Prostate gland (tissue), 2 donors: ENCODE measurements at regions not wholly inside any gene's neighbourhood (a gene's known extent, or its start where the extent isn't known, plus 50 kb on each side); places are given as distances from the start of the nearest gene placed in this dataset.

Experiments used
- DNase-seq: peaks from one replicate; pipeline ENCODE4 v3.0.0-alpha.2; 2019; ENCODE audit warnings: low spot score
- H3K27ac ChIP-seq, 2 donors: fragments of 200-600 bp; sonication (generic); 2 replicates each; pipeline ENCODE4 v1.5.1; 2017 to 2019
- H3K27me3 ChIP-seq: fragments of 200-600 bp; sonication (generic); replicated peaks from 2 replicates; pipeline ENCODE4 v1.5.1; 2019; ENCODE audit not compliant: insufficient read depth
- H3K36me3 ChIP-seq, 2 donors: fragments of 200-600 bp; sonication (generic); 1 replicate in 1 of 2; 2 replicates in 1 of 2; pipeline versions ENCODE4 v1.5.1 to v1.8.1; 2017 to 2019
- H3K4me1 ChIP-seq: fragments of 200-600 bp; sonication (generic); replicated peaks from 2 replicates; pipeline ENCODE4 v1.5.1; 2019
- H3K4me3 ChIP-seq, 2 donors: fragments of 200-600 bp; sonication (generic); 2 replicates each; pipeline ENCODE4 v1.5.1; 2017 to 2019
- H3K9me3 ChIP-seq: fragments of 200-600 bp; sonication (generic); 2 replicates; pipeline ENCODE4 v1.5.1; 2017
- CTCF ChIP-seq, 4 experiments: fragments of 200-600 bp in 2 of 4; fragments of 450-650 bp in 2 of 4; sonication (generic) in 2 of 4; IDR thresholded peaks; 1 replicate in 3 of 4; 2 replicates in 1 of 4; pipeline ENCODE4 v1.5.1; 2016 to 2019; ENCODE audit warnings: antibody characterized with exemption in 4 of 4, mild to moderate bottlenecking in 2 of 4, moderate library complexity in 2 of 4
- POLR2A ChIP-seq: fragments of 450-650 bp; IDR thresholded peaks from one replicate; pipeline ENCODE4 v1.6.1; 2016; ENCODE audit warnings: antibody characterized with exemption, mild to moderate bottlenecking
- POLR2AphosphoS5 ChIP-seq: sonication (generic); formaldehyde crosslinking; IDR thresholded peaks from one replicate; pipeline ENCODE4 v1.6.1; 2017; ENCODE audit warnings: antibody characterized with exemption
- WGBS: methylation state at CpG from one replicate; pipeline ENCODE4 v1.1.5; 2018; 5-methylcytosine and 5-hydroxymethylcytosine counted together
- intact Hi-C: fragments of 100-400 bp; cut with DNase I; formaldehyde crosslinking; loops from one replicate; pipeline ENCODE4 v1.14.2; 2022

- intact Hi-C loops = no loop called here
- 94% methylated on average over 1 of the region's 1 CpG for WGBS
- TF ChIP-seq POLR2A (no peak), CTCF (IDR thresholded peaks at IDR 0.05) (no peak), POLR2AphosphoS5 (no peak)
Observed at GRCh38 chr16:18072161-18072560, 264.4 kb downstream of the NPIPA8 start.

GRCh38 chr16:18069683-18070082 lies 266.9 kb downstream of the NPIPA8 start:
- TF ChIP-seq CTCF (IDR thresholded peaks at IDR 0.05) (no peak), POLR2A (no peak), POLR2AphosphoS5 (no peak)
- H3K27me3 ChIP-seq = no peaks in the 10 kb centered on the region
- no peak overlapping the region for H3K4me3 ChIP-seq
- no peaks in the 10 kb centered on the region for H3K9me3 ChIP-seq
- DNase-seq = no peak
- H3K27ac ChIP-seq = no peak overlapping the region
- no peaks in the 10 kb centered on the region for H3K4me1 ChIP-seq
- intact Hi-C loops = no loop called here
- no peaks in the 10 kb centered on the region for H3K36me3 ChIP-seq

More at GRCh38 chr16:18072161-18072560, 264.4 kb downstream of the NPIPA8 start:
- H3K27ac ChIP-seq = no peak overlapping the region
- no peaks in the 10 kb centered on the region for H3K9me3 ChIP-seq
- DNase-seq = no peak
- H3K36me3 ChIP-seq = no peaks in the 10 kb centered on the region
- H3K4me3 ChIP-seq = no peak overlapping the region
- H3K4me1 ChIP-seq = no peaks in the 10 kb centered on the region
- no peaks in the 10 kb centered on the region for H3K27me3 ChIP-seq

GRCh38 chr16:18068477-18068876 lies 268.1 kb downstream of the NPIPA8 start:
- no peak overlapping the region for H3K27ac ChIP-seq
- no peaks in the 10 kb centered on the region for H3K4me1 ChIP-seq
- H3K27me3 ChIP-seq = no peaks in the 10 kb centered on the region
- no peaks in the 10 kb centered on the region for H3K36me3 ChIP-seq
- no peak for DNase-seq
- TF ChIP-seq POLR2AphosphoS5 (no peak), CTCF (IDR thresholded peaks at IDR 0.05) (no peak), POLR2A (no peak)
- intact Hi-C loops = no loop called here
- no peak overlapping the region for H3K4me3 ChIP-seq
- no peaks in the 10 kb centered on the region for H3K9me3 ChIP-seq

GRCh38 chr16:18062713-18063112 lies 273.8 kb downstream of the NPIPA8 start:
- Histone ChIP-seq H3K36me3 (no peaks in the 10 kb centered on the region), H3K27me3 (no peaks in the 10 kb centered on the region), H3K4me1 (no peaks in the 10 kb centered on the region), H3K4me3 (no peak overlapping the region), H3K27ac (no peak overlapping the region), H3K9me3 (no peaks in the 10 kb centered on the region)
- intact Hi-C loops = no loop called here
- WGBS = 50% methylated on average over 9 of the region's 9 CpGs
- TF ChIP-seq POLR2AphosphoS5 (no peak), POLR2A (no peak), CTCF (IDR thresholded peaks at IDR 0.05) (no peak)
- DNase-seq = no peak

- H3K4me3 ChIP-seq = no peak overlapping the region
- no peaks in the 10 kb centered on the region for H3K4me1 ChIP-seq
- H3K27ac ChIP-seq = no peak overlapping the region
- intact Hi-C loops = no loop called here
- no peaks in the 10 kb centered on the region for H3K27me3 ChIP-seq
- no peaks in the 10 kb centered on the region for H3K9me3 ChIP-seq
- no peak for DNase-seq
- 59% methylated on average over 7 of the region's 7 CpGs for WGBS
- H3K36me3 ChIP-seq = no peaks in the 10 kb centered on the region
- no peak for TF ChIP-seq CTCF (IDR thresholded peaks at IDR 0.05)
- TF ChIP-seq POLR2AphosphoS5 = no peak
- no peak for TF ChIP-seq POLR2A
Observed at GRCh38 chr16:18060351-18060750, 276.2 kb downstream of the NPIPA8 start.
